NCI-H2227 (cell line): ENCODE measurements at regions not wholly inside any gene's neighbourhood (a gene's known extent, or its start where the extent isn't known, plus 50 kb on each side); places are given as distances from the start of the nearest gene placed in this dataset.
"Not testable (repeated sequence)": the region's sequence is repeated elsewhere in the genome, so short reads cannot be mapped to it uniquely, and the experiment has no call there.

ENCODE experiments used
- DNase-seq: peaks from one replicate; lab custom pipeline; 2025; ENCODE audit not compliant: unreplicated experiment; lab: John Stamatoyannopoulos, UW

DNA sequence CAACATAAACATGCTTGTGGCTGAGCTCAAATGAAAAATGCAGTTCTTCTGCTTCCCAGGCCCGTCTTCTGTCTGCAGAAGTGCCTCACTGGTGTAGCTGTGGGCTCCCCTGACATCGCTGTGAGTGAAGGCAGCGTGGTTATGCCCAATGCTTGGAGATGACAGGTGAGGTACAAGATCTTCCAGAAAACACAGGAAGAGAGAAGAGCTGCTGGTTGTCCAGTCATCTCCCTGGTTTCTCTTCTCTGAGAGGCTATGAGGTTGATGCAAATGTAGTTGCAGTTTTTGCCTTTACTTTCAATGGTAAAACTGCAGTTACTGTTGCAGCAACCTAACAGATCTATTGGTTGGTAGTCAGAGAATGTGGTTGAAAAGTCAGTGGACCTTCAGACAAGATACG lies 223.6 kb downstream of the GATA3 start:
- no peak for DNase-seq

- no peak for DNase-seq
Observed at GRCh38 chr10:8279598-8279997, 225.1 kb downstream of the GATA3 start.

DNA sequence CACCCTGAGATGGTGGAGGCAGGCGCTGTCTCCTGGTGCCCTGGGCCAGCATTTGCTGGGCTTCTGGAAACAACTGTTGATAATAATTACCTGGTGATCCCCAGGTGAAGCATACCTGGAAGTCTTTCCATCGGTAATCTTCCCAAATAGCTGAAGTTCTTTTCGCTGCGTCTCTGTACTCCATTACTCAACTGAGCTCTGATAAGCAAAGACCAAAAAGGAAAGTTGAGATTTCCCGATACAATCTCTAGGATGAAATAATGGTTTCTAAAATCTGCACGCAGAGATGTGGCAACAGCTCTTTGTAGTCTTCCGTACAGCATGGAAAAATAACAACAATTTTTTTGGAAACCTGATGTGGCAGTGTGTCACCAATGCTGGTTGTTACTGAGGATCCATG lies 226.5 kb downstream of the GATA3 start:
- DNase-seq: no peak

GRCh38 chr10:8282340-8282739 lies 227.9 kb downstream of the GATA3 start:
- no peak for DNase-seq

DNA sequence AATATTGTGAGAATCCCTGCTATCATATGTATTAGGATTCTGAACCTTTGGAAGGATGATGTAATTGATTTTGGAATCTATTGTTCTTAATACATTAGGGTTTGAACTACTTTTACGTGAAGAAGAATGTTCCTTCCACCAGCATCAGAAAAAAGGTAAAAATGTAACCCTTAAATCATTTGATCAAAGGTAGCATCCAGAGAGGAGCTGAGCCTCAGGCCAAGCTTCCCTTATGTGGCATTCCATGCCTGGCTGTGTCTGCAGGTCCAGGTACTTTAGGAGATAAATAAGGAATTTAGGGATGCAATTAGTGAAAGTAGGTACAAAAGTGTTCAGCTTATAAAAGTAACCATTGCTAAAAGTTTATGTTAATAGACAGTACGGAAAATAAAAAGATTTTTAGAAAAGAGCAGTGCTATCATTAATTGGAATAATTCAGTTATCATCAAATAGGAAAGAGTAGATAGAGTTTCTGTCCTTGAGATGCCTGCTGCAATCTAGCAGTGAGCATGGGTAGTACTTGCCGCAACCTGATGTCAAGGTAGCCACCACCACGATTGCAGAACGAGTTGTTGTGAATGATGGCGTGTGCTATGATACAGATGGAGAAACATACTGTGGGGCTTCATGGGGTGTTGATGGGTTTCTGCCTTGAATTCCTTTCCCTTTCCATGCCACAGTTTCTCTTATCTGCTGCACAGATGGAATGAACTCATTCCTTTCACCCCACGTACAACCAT lies 228.8 kb downstream of the GATA3 start:
- no peak for DNase-seq

DNA sequence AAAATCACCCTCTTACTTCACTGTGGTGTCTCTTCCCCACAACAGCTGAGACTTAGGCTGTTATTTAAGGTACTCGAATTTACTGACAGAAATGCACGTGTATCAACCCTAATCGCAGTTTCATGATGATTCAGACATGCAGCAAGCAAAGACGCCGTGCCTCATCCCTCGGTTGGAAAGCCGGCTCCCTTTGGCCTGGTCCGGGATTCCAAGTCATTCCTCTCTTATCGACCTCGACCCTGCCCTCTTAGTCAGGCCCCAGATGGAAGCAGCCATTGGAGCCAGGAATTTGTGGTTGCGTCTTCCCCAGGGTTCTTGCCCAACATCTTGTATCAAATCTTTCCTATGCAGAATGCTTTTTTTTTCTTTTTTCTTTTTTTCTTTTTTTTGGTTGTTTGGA lies 229.5 kb downstream of the GATA3 start:
- no peak for DNase-seq

DNA sequence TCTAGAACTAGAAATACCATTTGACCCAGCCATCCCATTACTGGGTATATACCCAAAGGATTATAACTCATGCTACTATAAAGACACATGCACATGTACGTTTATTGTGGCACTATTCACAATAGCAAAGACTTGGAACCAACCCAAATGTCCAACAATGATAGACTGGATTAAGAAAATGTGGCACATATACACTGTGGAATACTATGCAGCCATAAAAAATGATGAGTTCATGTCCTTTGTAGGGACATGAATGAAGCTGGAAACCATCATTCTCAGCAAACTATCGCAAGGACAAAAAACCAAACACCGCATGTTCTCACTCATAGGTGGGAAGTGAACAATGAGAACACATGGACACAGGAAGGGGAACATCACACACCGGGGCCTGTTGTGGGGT lies 231.5 kb downstream of the GATA3 start:
- DNase-seq: not testable (repeated sequence)

DNA sequence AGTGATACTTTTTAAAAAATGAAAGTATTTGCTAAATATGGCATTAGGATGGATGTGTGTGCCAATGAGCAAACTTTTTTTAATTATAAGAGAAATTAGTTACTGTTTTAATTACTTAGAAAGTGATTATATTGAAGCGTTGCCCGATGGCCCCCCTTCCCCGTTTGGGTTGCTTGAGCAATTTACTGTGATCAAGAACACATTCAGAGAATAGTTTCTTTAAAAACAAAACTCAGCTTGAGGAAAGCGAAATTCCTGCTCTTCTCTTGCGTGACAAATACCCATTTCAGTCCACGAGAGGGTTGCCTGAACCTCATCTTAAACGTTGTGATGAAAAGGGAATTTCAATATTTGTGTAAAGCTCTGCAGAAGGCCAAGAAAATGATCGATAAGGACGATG lies 234.1 kb downstream of the GATA3 start:
- DNase-seq: no peak

DNA sequence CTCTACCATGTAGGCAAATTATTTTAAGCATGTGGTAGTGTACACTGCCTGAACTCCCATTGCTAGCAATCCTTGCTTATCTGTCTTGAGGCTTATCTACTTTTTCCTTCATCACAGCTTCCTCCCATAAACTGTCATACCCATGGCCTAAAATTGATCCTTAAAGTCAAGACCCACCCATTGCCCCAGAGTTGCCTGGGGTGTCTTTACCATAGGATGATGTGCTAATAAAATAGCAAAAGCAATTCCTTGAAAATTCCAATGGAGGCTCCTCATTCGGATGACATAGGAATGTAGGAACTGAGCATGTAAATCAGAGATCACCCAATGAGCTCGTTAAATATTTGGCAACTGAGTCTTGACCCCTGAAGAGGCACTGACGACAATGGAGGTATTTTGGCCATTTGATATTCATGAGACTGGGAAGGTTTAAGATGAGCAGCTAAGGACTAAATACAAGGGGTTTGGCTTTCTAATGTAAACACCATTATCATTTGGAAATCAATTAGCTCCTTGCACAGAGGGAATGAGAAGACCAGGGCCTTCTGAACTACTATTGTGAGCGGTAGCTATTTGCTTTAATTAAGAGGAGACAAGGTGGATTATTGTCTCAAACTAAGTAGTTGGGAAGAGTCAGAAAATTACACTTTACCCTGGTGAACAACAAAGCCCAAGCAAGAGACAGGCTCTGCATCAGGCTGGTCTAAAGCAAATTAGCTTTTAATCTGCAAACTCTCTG lies 234.9 kb downstream of the GATA3 start:
- no peak for DNase-seq

GRCh38 chr10:8294779-8295178 lies 240.3 kb downstream of the GATA3 start:
- DNase-seq: no peak

DNA sequence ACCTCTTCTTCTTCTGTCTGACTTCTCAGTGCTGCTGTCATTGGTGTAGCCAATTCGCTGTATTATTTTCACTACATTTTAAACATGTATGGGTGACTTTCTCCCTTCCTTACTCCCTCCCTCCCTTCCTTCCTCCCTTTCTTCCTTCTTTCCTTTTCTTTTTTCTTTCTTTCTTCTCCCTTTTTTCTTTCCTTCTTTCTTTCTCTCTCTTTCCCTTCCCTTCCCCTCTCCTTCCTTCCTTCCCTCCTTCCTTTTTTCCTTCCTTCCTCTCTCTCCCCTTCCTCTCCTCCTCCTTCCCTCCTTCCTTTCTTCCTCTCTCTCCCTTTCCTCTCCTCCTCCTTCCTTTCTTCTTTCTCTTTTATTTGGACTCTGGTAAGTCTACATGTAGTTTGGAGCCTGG lies 240.8 kb downstream of the GATA3 start:
- no peak for DNase-seq

- no peak for DNase-seq
Observed at GRCh38 chr10:8296090-8296733, 241.7 kb downstream of the GATA3 start.

GRCh38 chr10:8296734-8297101 lies 242.2 kb downstream of the GATA3 start:
- no peak for DNase-seq

GRCh38 chr10:8297107-8297506 lies 242.6 kb downstream of the GATA3 start:
- DNase-seq: no peak

- DNase-seq: no peak
Observed at GRCh38 chr10:8297959-8298358, 243.5 kb downstream of the GATA3 start.

GRCh38 chr10:8298896-8299570 lies 244.5 kb downstream of the GATA3 start:
- no peak for DNase-seq

DNA sequence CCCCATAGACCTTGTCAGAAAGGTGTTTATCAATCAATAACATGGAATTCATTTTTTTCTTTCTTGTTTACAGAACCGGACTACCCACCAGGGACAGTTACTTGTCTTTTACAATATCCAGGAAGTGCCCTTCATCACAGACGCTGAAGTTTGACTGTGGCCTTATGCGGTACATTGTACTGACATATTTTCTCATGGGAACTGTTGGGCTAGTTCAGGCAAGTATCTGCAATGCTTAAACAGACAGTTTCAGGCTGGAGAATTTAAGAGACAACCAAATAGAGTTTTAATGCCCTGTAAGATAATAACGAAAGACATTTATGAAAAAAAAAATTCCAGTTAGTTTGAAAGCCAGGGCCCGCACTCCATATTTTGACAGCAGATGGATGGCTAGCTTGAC lies 246.4 kb downstream of the GATA3 start:
- no peak for DNase-seq

- DNase-seq: no peak
Observed at GRCh38 chr10:8301333-8301732, 246.8 kb downstream of the GATA3 start.

DNA sequence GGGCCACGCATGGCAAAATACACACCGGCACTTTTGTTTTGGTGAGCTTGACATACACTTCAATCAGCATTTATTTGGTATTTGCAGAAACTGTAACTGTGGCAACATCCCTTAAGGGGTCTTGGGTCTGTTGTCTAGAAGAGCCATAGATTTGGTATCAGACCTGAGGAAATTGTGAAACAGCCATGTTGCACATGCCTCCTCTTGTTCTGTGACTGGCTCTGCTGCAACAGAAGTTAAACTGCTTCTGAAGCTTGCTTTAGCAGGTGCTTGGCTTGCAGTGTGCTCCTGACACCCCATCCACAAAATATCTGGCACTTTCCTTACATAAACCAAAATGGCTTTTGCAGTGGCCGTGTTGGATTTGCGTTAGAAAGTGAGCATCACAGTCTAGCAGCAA lies 247.3 kb downstream of the GATA3 start:
- DNase-seq: no peak

- DNase-seq: no peak
Observed at GRCh38 chr10:8302565-8302964, 248.1 kb downstream of the GATA3 start.

- DNase-seq: no peak
Observed at GRCh38 chr10:8304861-8305260, 250.4 kb downstream of the GATA3 start.
